SK-N-SH treated with all-trans-retinoic acid at 6 μM for 48 hours (cell line): ENCODE measurements at regions not wholly inside any gene's neighbourhood (a gene's known extent, or its start where the extent isn't known, plus 50 kb on each side); places are given as distances from the start of the nearest gene placed in this dataset.

ENCODE experiments used
- ATAC-seq: fragments of 200-7000 bp; cut with Tn5 transposase; 3 replicates; pipeline ENCODE4 v1.9.1; 2020; ENCODE audit warnings: mild to moderate bottlenecking, moderate library complexity
- ARNTL ChIP-seq: fragments of 450-650 bp; formaldehyde crosslinking; IDR thresholded peaks from 2 replicates; pipeline ENCODE4 v1.5.0; 2020; ENCODE audit warnings: low read depth, mild to moderate bottlenecking, moderate library complexity, borderline replicate concordance
- BACH2 ChIP-seq: fragments of 250-450 bp; sonication (Bioruptor Pico); IDR thresholded peaks from 2 replicates; pipeline ENCODE4 v1.9.0; 2021; ENCODE audit warnings: mild to moderate bottlenecking, borderline replicate concordance
- CREB5 ChIP-seq: fragments of 250-450 bp; sonication (Bioruptor Pico); IDR thresholded peaks from 2 replicates; pipeline ENCODE4 v1.5.1; 2020; ENCODE audit warnings: low read depth, mild to moderate bottlenecking, moderate library complexity
- CSDC2 ChIP-seq: fragments of 250-450 bp; sonication (Bioruptor Pico); IDR thresholded peaks from 2 replicates; pipeline ENCODE4 v1.5.0; 2020; ENCODE audit warnings: mild to moderate bottlenecking, moderate library complexity
- CSRNP3 ChIP-seq: fragments of 250-450 bp; sonication (Bioruptor Pico); IDR thresholded peaks from 2 replicates; pipeline ENCODE4 v1.5.1; 2021; ENCODE audit warnings: mild to moderate bottlenecking, moderate library complexity
- ESRRG ChIP-seq: fragments of 250-450 bp; sonication (Bioruptor Pico); IDR thresholded peaks from 2 replicates; pipeline ENCODE4 v1.6.1; 2021; ENCODE audit warnings: mild to moderate bottlenecking
- GLIS3 ChIP-seq: fragments of 250-450 bp; sonication (Bioruptor Pico); IDR thresholded peaks from 2 replicates; pipeline ENCODE4 v1.5.0; 2020; ENCODE audit warnings: mild to moderate bottlenecking, moderate library complexity
- ISL1 ChIP-seq: fragments of 250-450 bp; sonication (Bioruptor Pico); IDR thresholded peaks from 2 replicates; pipeline ENCODE4 v2.1.2; 2022; ENCODE audit warnings: mild to moderate bottlenecking, moderate library complexity
- PATZ1 ChIP-seq: fragments of 250-450 bp; sonication (Bioruptor Pico); IDR thresholded peaks from 2 replicates; pipeline ENCODE4 v1.8.0; 2020; ENCODE audit warnings: mild to moderate bottlenecking, moderate library complexity, borderline replicate concordance
- POU6F1 ChIP-seq: fragments of 250-450 bp; sonication (Bioruptor Pico); IDR thresholded peaks from 2 replicates; pipeline ENCODE4 v1.8.0; 2021; ENCODE audit warnings: low read depth, mild to moderate bottlenecking, moderate library complexity, borderline replicate concordance
- PPARA ChIP-seq: fragments of 250-450 bp; sonication (Bioruptor Pico); IDR thresholded peaks from 2 replicates; pipeline ENCODE4 v1.5.0; 2020; ENCODE audit warnings: mild to moderate bottlenecking, borderline replicate concordance
- RARB ChIP-seq: fragments of 250-450 bp; sonication (Bioruptor Pico); IDR thresholded peaks from 2 replicates; pipeline ENCODE4 v1.8.0; 2021; ENCODE audit warnings: mild to moderate bottlenecking, moderate library complexity
- SNAI2 ChIP-seq: fragments of 250-450 bp; sonication (Bioruptor Pico); IDR thresholded peaks from 2 replicates; pipeline ENCODE4 v1.5.0; 2020; ENCODE audit warnings: mild to moderate bottlenecking, moderate library complexity
- TCF4 ChIP-seq: fragments of 250-450 bp; sonication (Bioruptor Pico); IDR thresholded peaks from 2 replicates; pipeline ENCODE4 v1.8.0; 2021; ENCODE audit warnings: mild to moderate bottlenecking, moderate library complexity, borderline replicate concordance
- TOX ChIP-seq: fragments of 250-450 bp; sonication (Bioruptor Pico); IDR thresholded peaks from 2 replicates; pipeline ENCODE4 v1.8.0; 2021; ENCODE audit warnings: mild to moderate bottlenecking, moderate library complexity, borderline replicate concordance
- TSHZ2 ChIP-seq: fragments of 250-450 bp; sonication (Bioruptor Pico); IDR thresholded peaks from 2 replicates; pipeline ENCODE4 v1.5.0; 2020; ENCODE audit warnings: mild to moderate bottlenecking, moderate library complexity
- ZC3H10 ChIP-seq: fragments of 250-450 bp; sonication (Bioruptor Pico); IDR thresholded peaks from 2 replicates; pipeline ENCODE4 v1.5.1; 2021; ENCODE audit warnings: mild to moderate bottlenecking, moderate library complexity
- ZFP3 ChIP-seq: fragments of 250-450 bp; sonication (Bioruptor Pico); IDR thresholded peaks from 2 replicates; pipeline ENCODE4 v1.5.0; 2020; ENCODE audit warnings: mild to moderate bottlenecking, moderate library complexity
- ZFP30 ChIP-seq: fragments of 450-650 bp; formaldehyde crosslinking; IDR thresholded peaks from 2 replicates; pipeline ENCODE4 v1.5.0; 2022; ENCODE audit warnings: mild to moderate bottlenecking, moderate library complexity
- ZNF565 ChIP-seq: fragments of 450-650 bp; formaldehyde crosslinking; conservative IDR thresholded peaks from 2 replicates; pipeline ENCODE4 v1.5.0; 2020; ENCODE audit warnings: low read depth, mild to moderate bottlenecking, moderate library complexity
- ZNF70 ChIP-seq: fragments of 450-650 bp; formaldehyde crosslinking; IDR thresholded peaks from 2 replicates; pipeline ENCODE4 v1.5.0; 2020; ENCODE audit warnings: mild to moderate bottlenecking, moderate library complexity
- ZNF8 ChIP-seq: fragments of 450-650 bp; formaldehyde crosslinking; IDR thresholded peaks from 2 replicates; pipeline ENCODE4 v1.5.0; 2020; ENCODE audit warnings: mild to moderate bottlenecking, moderate library complexity

GRCh38 chr14:34235643-34236300, 226.3 kb downstream of the SPTSSA start:
- no peak for ATAC-seq

GRCh38 chr14:34234258-34234657, 227.8 kb downstream of the SPTSSA start:
- no peak for TF ChIP-seq TCF4
- TF ChIP-seq TOX (CRISPR knock-in tag) = no peak
- TF ChIP-seq PPARA (CRISPR knock-in tag) = no peak
- TF ChIP-seq CREB5 (CRISPR knock-in tag) = no peak
- TF ChIP-seq ZFP3 (CRISPR knock-in tag) = no peak
- no peak for ATAC-seq

More at GRCh38 chr14:34235643-34236300, 226.3 kb downstream of the SPTSSA start:
- TF ChIP-seq PATZ1 = no peak

- ATAC-seq = no peak
- TF ChIP-seq ZFP3 (CRISPR knock-in tag) (no peak), PPARA (CRISPR knock-in tag) (no peak), ESRRG (CRISPR knock-in tag) (no peak), ISL1 (CRISPR knock-in tag) (no peak), SNAI2 (CRISPR knock-in tag) (no peak), CSRNP3 (CRISPR knock-in tag) (no peak), ZNF565 (CRISPR knock-in tag) (no peak), ZFP30 (CRISPR knock-in tag) (no peak), POU6F1 (CRISPR knock-in tag) (no peak), ARNTL (CRISPR knock-in tag) (no peak), ZNF8 (CRISPR knock-in tag) (no peak), GLIS3 (CRISPR knock-in tag) (no peak), CSDC2 (CRISPR knock-in tag) (no peak), BACH2 (CRISPR knock-in tag) (no peak)
These were observed 228.4 kb downstream of the SPTSSA start for GRCh38 chr14:34233619-34234018.

- TF ChIP-seq BACH2 (CRISPR knock-in tag) = no peak
- no peak for TF ChIP-seq CSDC2 (CRISPR knock-in tag)
- TF ChIP-seq GLIS3 (CRISPR knock-in tag) = no peak
- TF ChIP-seq ZNF70 (CRISPR knock-in tag) = no peak
- TF ChIP-seq POU6F1 (CRISPR knock-in tag) = no peak
- TF ChIP-seq ZFP3 (CRISPR knock-in tag) = no peak
- TF ChIP-seq RARB (CRISPR knock-in tag) = no peak
- no peak for TF ChIP-seq ISL1 (CRISPR knock-in tag)
- TF ChIP-seq ZFP30 (CRISPR knock-in tag) = no peak
- TF ChIP-seq SNAI2 (CRISPR knock-in tag) = no peak
- TF ChIP-seq TSHZ2 (CRISPR knock-in tag) = no peak
- no peak for TF ChIP-seq ZC3H10
- TF ChIP-seq ZNF565 (CRISPR knock-in tag) = no peak
- TF ChIP-seq ESRRG (CRISPR knock-in tag) = no peak
- no peak for TF ChIP-seq ARNTL (CRISPR knock-in tag)
- no peak for ATAC-seq
These were observed 229.2 kb downstream of the SPTSSA start for GRCh38 chr14:34232790-34233189.
